Breast epithelium (tissue), 4 donors: ENCODE measurements at regions not wholly inside any gene's neighbourhood (a gene's known extent, or its start where the extent isn't known, plus 50 kb on each side); places are given as distances from the start of the nearest gene placed in this dataset.
A peak's percentile ranks its signal among the peaks of the same experiment; 100 is the strongest.

ENCODE experiments used
- DNase-seq, 2 donors: peaks; one replicate each; pipeline ENCODE4 v3.0.0-alpha.2; 2019; ENCODE audit warnings: low spot score in 2 of 2
- H3K27ac ChIP-seq, 2 donors: fragments of 200-600 bp; sonication (generic) in 1 of 2; one replicate each; pipeline ENCODE4 v1.5.1; 2016 to 2019; ENCODE audit warnings: mild to moderate bottlenecking in 1 of 2
- H3K27me3 ChIP-seq, 2 donors: fragments of 200-600 bp; sonication (generic) in 1 of 2; one replicate each; pipeline versions ENCODE4 v1.5.1 to v1.6.0; 2017 to 2019; ENCODE audit warnings: control low read depth in 1 of 2, mild to moderate bottlenecking in 1 of 2
- H3K36me3 ChIP-seq: fragments of 200-600 bp; one replicate; pipeline ENCODE4 v1.5.1; 2019
- H3K4me1 ChIP-seq, 2 donors: fragments of 200-600 bp; sonication (generic); one replicate each; pipeline ENCODE4 v1.5.1; 2016 to 2019; ENCODE audit warnings: control low read depth in 1 of 2
- H3K4me3 ChIP-seq, 3 donors: fragments of 200-600 bp; sonication (generic); 1 replicate in 2 of 3; 2 replicates in 1 of 3; pipeline ENCODE4 v1.5.1; 2016 to 2019; ENCODE audit warnings: mild to moderate bottlenecking in 3 of 3, moderate library complexity in 2 of 3
- H3K9me3 ChIP-seq, 2 donors: fragments of 200-600 bp; sonication (generic) in 1 of 2; one replicate each; pipeline ENCODE4 v1.5.1; 2016 to 2019; ENCODE audit warnings: control low read depth in 1 of 2
- POLR2A ChIP-seq: fragments of 450-650 bp; IDR thresholded peaks from one replicate; pipeline ENCODE4 v1.6.1; 2016; ENCODE audit warnings: antibody characterized with exemption, mild to moderate bottlenecking, moderate library complexity
- POLR2AphosphoS5 ChIP-seq, 3 donors: sonication (generic); formaldehyde crosslinking; IDR thresholded peaks; one replicate each; pipeline ENCODE4 v1.6.1; 2017; ENCODE audit warnings: antibody characterized with exemption in 3 of 3
- intact Hi-C: fragments of 100-400 bp; cut with DNase I; formaldehyde crosslinking; loops from one replicate; pipeline ENCODE4 v1.15.1; 2023; ENCODE audit warnings: low total_unique reads
- TF ChIP-seq, protein P1 (sequence below), 3 donors: fragments of 450-650 bp; IDR thresholded peaks; one replicate each; pipeline ENCODE4 v1.5.1; 2016 to 2017; ENCODE audit warnings: antibody characterized with exemption in 3 of 3, mild to moderate bottlenecking in 3 of 3, moderate library complexity in 3 of 3

DNA sequence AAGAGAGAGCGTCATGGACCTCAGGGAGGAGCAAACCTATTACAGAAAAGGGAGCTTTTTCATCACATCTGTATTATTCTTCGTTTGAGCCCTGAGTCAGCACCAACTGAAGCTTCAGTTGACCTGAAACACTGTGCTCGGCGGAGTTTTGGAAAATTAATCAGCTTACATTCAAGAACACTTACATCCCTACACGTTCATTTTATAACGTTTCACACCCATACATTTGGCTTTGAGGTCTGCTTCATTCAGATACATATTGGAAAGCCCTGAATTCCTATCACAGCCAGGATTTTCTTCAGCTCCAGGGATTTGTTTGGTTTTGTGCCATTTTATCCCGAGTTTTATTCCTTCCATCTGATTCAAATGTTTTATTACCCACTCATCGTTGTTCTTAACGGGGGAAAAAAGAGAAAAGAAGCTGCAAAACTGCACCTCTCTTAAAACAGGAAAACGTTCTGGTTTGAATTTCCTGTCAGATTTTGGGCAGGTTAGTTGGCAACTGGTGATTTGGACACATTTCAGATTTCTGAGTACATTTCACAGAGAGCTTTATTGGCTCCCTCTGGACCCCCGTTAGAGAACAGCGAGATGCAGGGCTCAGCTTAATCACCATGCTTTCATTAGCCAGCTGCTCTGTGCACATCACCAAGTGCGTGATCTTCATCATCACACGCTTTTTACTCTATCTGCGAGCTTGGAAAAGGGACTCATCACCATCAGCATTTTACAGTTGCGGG lies 88.8 kb downstream of the CDC42EP3 start:
- Histone ChIP-seq H3K9me3 (no peaks in the 10 kb centered on the region), H3K4me3 (peak overlapping the region in 1 of 3 donors; percentile 9), H3K27me3 (no peaks in the 10 kb centered on the region), H3K36me3 (no peaks in the 10 kb centered on the region), H3K4me1 (peaks cover 0 to 16% of the 10 kb centered on the region in 2 donors), H3K27ac (peak overlapping the region in 1 of 2 donors; percentile 29)
- TF ChIP-seq POLR2AphosphoS5 (IDR thresholded peaks at IDR 0.05): no peak
- TF ChIP-seq, protein P1, sequence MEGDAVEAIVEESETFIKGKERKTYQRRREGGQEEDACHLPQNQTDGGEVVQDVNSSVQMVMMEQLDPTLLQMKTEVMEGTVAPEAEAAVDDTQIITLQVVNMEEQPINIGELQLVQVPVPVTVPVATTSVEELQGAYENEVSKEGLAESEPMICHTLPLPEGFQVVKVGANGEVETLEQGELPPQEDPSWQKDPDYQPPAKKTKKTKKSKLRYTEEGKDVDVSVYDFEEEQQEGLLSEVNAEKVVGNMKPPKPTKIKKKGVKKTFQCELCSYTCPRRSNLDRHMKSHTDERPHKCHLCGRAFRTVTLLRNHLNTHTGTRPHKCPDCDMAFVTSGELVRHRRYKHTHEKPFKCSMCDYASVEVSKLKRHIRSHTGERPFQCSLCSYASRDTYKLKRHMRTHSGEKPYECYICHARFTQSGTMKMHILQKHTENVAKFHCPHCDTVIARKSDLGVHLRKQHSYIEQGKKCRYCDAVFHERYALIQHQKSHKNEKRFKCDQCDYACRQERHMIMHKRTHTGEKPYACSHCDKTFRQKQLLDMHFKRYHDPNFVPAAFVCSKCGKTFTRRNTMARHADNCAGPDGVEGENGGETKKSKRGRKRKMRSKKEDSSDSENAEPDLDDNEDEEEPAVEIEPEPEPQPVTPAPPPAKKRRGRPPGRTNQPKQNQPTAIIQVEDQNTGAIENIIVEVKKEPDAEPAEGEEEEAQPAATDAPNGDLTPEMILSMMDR (IDR thresholded peaks at IDR 0.05): no peak
- TF ChIP-seq POLR2A: no peak
- DNase-seq: no peak
- intact Hi-C loops: no loop called here

GRCh38 chr2:37583402-37583801 lies 88.0 kb downstream of the CDC42EP3 start:
- TF ChIP-seq, protein P1 (IDR thresholded peaks at IDR 0.05): no peak
- TF ChIP-seq POLR2AphosphoS5 (IDR thresholded peaks at IDR 0.05) (no peak), POLR2A (no peak)
- intact Hi-C loops: no loop called here
- Histone ChIP-seq H3K36me3 (no peaks in the 10 kb centered on the region), H3K4me3 (no peak overlapping the region), H3K27ac (peak overlapping the region in 1 of 2 donors; percentile 29), H3K9me3 (no peaks in the 10 kb centered on the region), H3K4me1 (peaks cover 0 to 16% of the 10 kb centered on the region in 2 donors), H3K27me3 (no peaks in the 10 kb centered on the region)
- no peak for DNase-seq

DNA sequence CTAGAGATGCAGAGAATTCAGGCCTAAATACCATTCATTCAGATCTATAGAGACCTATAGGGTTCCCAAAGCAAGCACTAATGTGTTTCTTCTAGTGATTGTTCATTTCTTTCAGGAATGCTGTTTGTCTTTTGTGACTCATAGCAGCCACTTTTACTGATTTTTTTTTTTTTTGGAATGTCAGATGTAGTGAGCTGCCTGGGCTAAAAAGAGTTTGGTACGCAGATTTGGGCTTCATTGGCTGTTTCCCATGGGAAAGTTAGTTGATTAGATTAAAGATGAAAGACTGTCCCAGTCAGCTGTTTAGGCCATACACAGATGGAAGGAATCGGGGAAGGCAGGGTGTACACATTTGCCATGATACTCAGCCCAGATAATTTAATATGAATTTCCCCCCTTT lies 87.6 kb downstream of the CDC42EP3 start:
- no peak for TF ChIP-seq POLR2AphosphoS5 (IDR thresholded peaks at IDR 0.05)
- Histone ChIP-seq H3K36me3 (no peaks in the 10 kb centered on the region), H3K4me1 (peaks cover 0 to 16% of the 10 kb centered on the region in 2 donors), H3K9me3 (no peaks in the 10 kb centered on the region), H3K4me3 (no peak overlapping the region), H3K27me3 (no peaks in the 10 kb centered on the region), H3K27ac (no peak overlapping the region)
- intact Hi-C loops: no loop called here
- DNase-seq: no peak

DNA sequence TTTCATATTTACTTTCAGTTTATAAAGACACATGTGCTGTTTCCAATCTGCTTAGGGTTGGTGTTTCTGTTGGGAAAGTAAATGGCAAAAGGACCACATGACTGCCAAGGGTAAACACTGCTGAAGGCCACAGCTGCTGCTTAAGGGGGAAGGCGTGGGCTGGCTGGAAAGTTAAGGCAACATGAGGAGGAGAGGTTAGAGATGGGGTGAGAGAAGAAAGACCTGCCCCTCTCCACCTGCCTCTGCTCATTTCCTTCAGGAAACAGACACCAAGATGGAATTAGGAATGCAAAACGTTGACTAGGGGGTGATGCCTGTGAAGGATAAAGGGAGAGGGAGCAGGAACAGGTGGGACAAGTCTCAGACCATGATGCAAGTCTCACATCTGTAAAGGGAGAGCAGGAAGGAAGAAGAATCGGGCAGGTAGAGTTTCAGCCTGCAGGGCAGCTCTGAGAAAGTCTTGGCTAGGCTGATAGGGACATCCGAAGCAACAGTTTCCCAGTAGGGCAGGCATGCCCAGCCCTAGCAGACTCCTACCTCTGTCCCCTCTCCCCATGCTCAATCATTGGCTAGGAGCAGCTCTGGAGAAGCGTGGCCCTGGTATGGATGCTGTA lies 86.0 kb downstream of the CDC42EP3 start:
- Histone ChIP-seq H3K9me3 (no peaks in the 10 kb centered on the region), H3K27ac (peak overlapping the region; percentile 67 to 68), H3K36me3 (no peaks in the 10 kb centered on the region), H3K4me1 (peaks cover 0 to 16% of the 10 kb centered on the region in 2 donors), H3K4me3 (no peak overlapping the region), H3K27me3 (no peaks in the 10 kb centered on the region)
- intact Hi-C loops: no loop called here
- no peak for DNase-seq
- TF ChIP-seq POLR2AphosphoS5 (IDR thresholded peaks at IDR 0.05): no peak
- no peak for TF ChIP-seq POLR2A
- TF ChIP-seq, protein P1 (IDR thresholded peaks at IDR 0.05): no peak

DNA sequence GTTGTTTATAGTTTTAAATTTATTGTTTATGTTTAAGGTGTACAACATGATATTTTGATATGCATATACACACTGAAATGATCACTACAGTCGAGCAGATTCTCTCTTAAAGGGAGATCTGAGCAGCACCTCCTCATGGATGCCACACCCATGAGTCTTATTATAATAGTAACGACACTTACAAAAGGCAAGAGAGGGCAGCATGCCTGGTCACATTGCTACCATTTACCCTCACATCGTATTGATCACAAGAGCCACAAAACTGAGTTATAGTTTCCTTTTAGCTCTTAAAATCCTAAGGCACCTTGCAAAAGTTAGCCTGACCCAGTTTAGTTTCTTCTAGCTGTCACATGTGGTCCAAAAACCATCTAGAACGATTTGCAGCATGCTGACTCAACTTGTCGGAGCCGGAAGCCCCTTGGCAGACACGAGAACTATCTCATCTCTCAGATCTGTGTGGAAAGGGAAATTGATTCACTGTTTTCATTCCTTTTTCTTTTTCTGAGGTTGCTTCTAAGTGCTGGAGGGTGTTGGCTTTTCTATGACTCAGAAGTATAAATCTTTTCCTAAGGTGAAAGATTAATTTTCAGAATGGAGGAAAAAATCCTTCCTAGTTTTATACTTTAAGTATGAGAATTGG lies 85.3 kb downstream of the CDC42EP3 start:
- peak in 1 of 2 donors; percentile 59 for DNase-seq
- H3K36me3 ChIP-seq: no peaks in the 10 kb centered on the region
- intact Hi-C loops: no loop called here
- peaks cover 0 to 16% of the 10 kb centered on the region in 2 donors for H3K4me1 ChIP-seq
- TF ChIP-seq, protein P1 (IDR thresholded peaks at IDR 0.05): no peak
- TF ChIP-seq POLR2AphosphoS5 (IDR thresholded peaks at IDR 0.05): peak; percentile 47 to 52 (median 52)
- TF ChIP-seq POLR2A: no peak
- no peaks in the 10 kb centered on the region for H3K27me3 ChIP-seq
- H3K27ac ChIP-seq: peak overlapping the region; percentile 67 to 68
- no peak overlapping the region for H3K4me3 ChIP-seq
- no peaks in the 10 kb centered on the region for H3K9me3 ChIP-seq
